IMR-90 (cell line): ENCODE measurements at regions not wholly inside any gene's neighbourhood (a gene's known extent, or its start where the extent isn't known, plus 50 kb on each side); places are given as distances from the start of the nearest gene placed in this dataset.

Experiments
- ATAC-seq: fragments of 200-7000 bp; cut with Tn5 transposase; 2 replicates; pipeline ENCODE4 v1.9.1; 2020; ENCODE audit warnings: low read depth, mild to moderate bottlenecking, moderate library complexity
- BruUV-seq: library from RNA; stranded (reverse); fragments of 400-500 nt; replicated peaks from 2 replicates; lab custom pipeline; 2021; lab: Mats Ljungman, UMichigan
- CTCF ChIA-PET: fragments of 300-600 bp; formaldehyde crosslinking; extraction: SDS; loops from one replicate; lab custom pipeline; 2021; ENCODE audit warnings: antibody characterized with exemption; lab: Yijun Ruan, JAX
- POLR2A ChIA-PET: fragments of 300-600 bp; sonication (Branson Sonifier 250); formaldehyde crosslinking; loops from one replicate; lab custom pipeline; 2022; ENCODE audit warnings: antibody characterized with exemption; ENCODE audit not compliant: unreplicated experiment; lab: Charles Lee
- DNase-seq: peaks from one replicate; pipeline ENCODE4 v3.0.0; 2013
- H2AFZ ChIP-seq: replicated peaks from 2 replicates; pipeline ENCODE3; 2013; ENCODE audit warnings: low read length, mild to moderate bottlenecking; ENCODE audit not compliant: poor library complexity
- H2AK5ac ChIP-seq: 2 replicates; pipeline ENCODE4 v1.6.1; 2013; ENCODE audit warnings: low read depth, low read length, inconsistent platforms
- H2AK9ac ChIP-seq: replicated peaks from 2 replicates; pipeline ENCODE3; 2013; ENCODE audit warnings: mild to moderate bottlenecking, low read depth, low read length, moderate library complexity; ENCODE audit not compliant: poor library complexity
- H2BK120ac ChIP-seq: 2 replicates; pipeline ENCODE4 v1.6.1; 2013; ENCODE audit warnings: low read depth, low read length, inconsistent platforms
- H2BK15ac ChIP-seq: 3 replicates; pipeline ENCODE4 v1.6.1; 2013; ENCODE audit warnings: low read depth, low read length, inconsistent platforms
- H2BK20ac ChIP-seq: 2 replicates; pipeline ENCODE4 v1.6.1; 2013; ENCODE audit warnings: low read depth, mild to moderate bottlenecking, inconsistent platforms, low read length, moderate library complexity
- H2BK5ac ChIP-seq: 2 replicates; pipeline ENCODE4 v1.6.1; 2013; ENCODE audit warnings: mild to moderate bottlenecking, low read depth, low read length, inconsistent platforms; ENCODE audit not compliant: poor library complexity, severe bottlenecking
- H3K14ac ChIP-seq: replicated peaks from 2 replicates; pipeline ENCODE4 v1.6.1; 2013; ENCODE audit warnings: low read depth, low read length, inconsistent platforms
- H3K18ac ChIP-seq: 2 replicates; pipeline ENCODE4 v1.6.1; 2013; ENCODE audit warnings: low read depth, low read length, control low read depth
- H3K23ac ChIP-seq: 2 replicates; pipeline ENCODE4 v1.6.1; 2013; ENCODE audit warnings: low read depth, low read length, inconsistent platforms
- H3K27ac ChIP-seq: 2 replicates; pipeline ENCODE4 v1.5.1; 2013; ENCODE audit warnings: mild to moderate bottlenecking, control low read depth, low read length; ENCODE audit not compliant: insufficient read depth
- H3K27me3 ChIP-seq: 2 replicates; pipeline ENCODE4 v1.6.1; 2013; ENCODE audit warnings: low read length; ENCODE audit not compliant: control insufficient read depth, insufficient read depth
- H3K36me3 ChIP-seq: 2 replicates; pipeline ENCODE4 v1.6.1; 2013; ENCODE audit warnings: low read length, mixed read lengths; ENCODE audit not compliant: control insufficient read depth, insufficient read depth
- H3K4ac ChIP-seq: 2 replicates; pipeline ENCODE4 v1.6.1; 2013; ENCODE audit warnings: low read depth, low read length, inconsistent platforms
- H3K4me1 ChIP-seq: 2 replicates; pipeline ENCODE4 v1.6.1; 2013; ENCODE audit warnings: low read length, mixed read lengths; ENCODE audit not compliant: control insufficient read depth, insufficient read depth
- H3K4me2 ChIP-seq: 2 replicates; pipeline ENCODE4 v1.6.1; 2013; ENCODE audit warnings: low read depth, mild to moderate bottlenecking, control low read depth, low read length, moderate library complexity
- H3K4me3 ChIP-seq: 2 replicates; pipeline ENCODE4 v1.5.1; 2013; ENCODE audit warnings: low read depth, mild to moderate bottlenecking, control low read depth, low read length, moderate library complexity; ENCODE audit not compliant: insufficient read depth
- H3K56ac ChIP-seq: 2 replicates; pipeline ENCODE4 v1.6.1; 2013; ENCODE audit warnings: low read length, inconsistent platforms; ENCODE audit not compliant: insufficient read depth; ENCODE audit errors: extremely low read depth
- H3K79me1 ChIP-seq, 2 experiments: 2 replicates each; pipeline ENCODE4 v1.6.1; 2013; ENCODE audit warnings: low read length in 2 of 2, inconsistent platforms in 1 of 2, low read depth in 1 of 2
- H3K9ac ChIP-seq: 2 replicates; pipeline ENCODE4 v1.6.1; 2013; ENCODE audit warnings: low read depth, low read length, control low read depth
- H3K9me1 ChIP-seq: 2 replicates; pipeline ENCODE4 v1.6.1; 2013; ENCODE audit warnings: low read length, inconsistent platforms; ENCODE audit not compliant: insufficient read depth
- H3K9me3 ChIP-seq: 2 replicates; pipeline ENCODE4 v1.6.1; 2013; ENCODE audit warnings: low read length; ENCODE audit not compliant: control insufficient read depth, insufficient read depth
- H4K20me1 ChIP-seq: 2 replicates; pipeline ENCODE4 v1.6.1; 2013; ENCODE audit warnings: low read length, inconsistent platforms; ENCODE audit not compliant: insufficient read depth
- H4K5ac ChIP-seq: 2 replicates; pipeline ENCODE4 v1.6.1; 2013; ENCODE audit warnings: mild to moderate bottlenecking, low read depth, low read length, control low read depth
- H4K8ac ChIP-seq, 2 experiments: 2 replicates each; pipeline ENCODE4 v1.6.1; 2013; ENCODE audit warnings: low read depth in 2 of 2, low read length in 2 of 2, control low read depth in 1 of 2, inconsistent platforms in 1 of 2
- H4K91ac ChIP-seq: 2 replicates; pipeline ENCODE4 v1.6.1; 2013; ENCODE audit warnings: low read depth, low read length, inconsistent platforms; ENCODE audit not compliant: insufficient read depth
- BHLHE40 ChIP-seq: fragments of 150-350 bp; IDR thresholded peaks from 2 replicates; pipeline ENCODE4 v1.6.1; 2016; ENCODE audit warnings: mild to moderate bottlenecking, low read depth, low read length
- CEBPB ChIP-seq: IDR thresholded peaks from 2 replicates; pipeline ENCODE4 v1.6.1; 2012; ENCODE audit warnings: low read depth, low read length, improper control_type of control experiment
- CHD1 ChIP-seq: IDR thresholded peaks from 2 replicates; pipeline ENCODE4 v1.6.1; 2012; ENCODE audit warnings: low read depth, low read length, improper control_type of control experiment
- FOS ChIP-seq: fragments of 150-350 bp; IDR thresholded peaks from 2 replicates; pipeline ENCODE4 v1.6.1; 2016; ENCODE audit warnings: low read depth, low read length
- MAFK ChIP-seq: IDR thresholded peaks from 2 replicates; pipeline ENCODE4 v1.6.1; 2012; ENCODE audit warnings: low read depth, low read length, improper control_type of control experiment
- MAZ ChIP-seq: IDR thresholded peaks from 2 replicates; pipeline ENCODE4 v1.6.1; 2012; ENCODE audit warnings: low read depth, mild to moderate bottlenecking, low read length, improper control_type of control experiment, moderate library complexity, borderline replicate concordance
- MXI1 ChIP-seq: IDR thresholded peaks from 2 replicates; pipeline ENCODE4 v1.6.1; 2012; ENCODE audit warnings: low read depth, mild to moderate bottlenecking, low read length, moderate library complexity, borderline replicate concordance
- NFE2L2 ChIP-seq: fragments of 150-350 bp; IDR thresholded peaks from 2 replicates; pipeline ENCODE4 v1.6.1; 2016; ENCODE audit warnings: low read depth, mild to moderate bottlenecking, low read length
- POLR2A ChIP-seq: IDR thresholded peaks from 2 replicates; pipeline ENCODE4 v1.6.1; 2012; ENCODE audit warnings: mild to moderate bottlenecking, low read depth, low read length
- RAD21 ChIP-seq: IDR thresholded peaks from 2 replicates; pipeline ENCODE4 v1.6.1; 2012; ENCODE audit warnings: low read length, improper control_type of control experiment
- RCOR1 ChIP-seq: IDR thresholded peaks from 2 replicates; pipeline ENCODE4 v1.6.1; 2012; ENCODE audit warnings: mild to moderate bottlenecking, low read length, improper control_type of control experiment; ENCODE audit not compliant: insufficient replicate concordance
- RFX5 ChIP-seq: IDR thresholded peaks from 2 replicates; pipeline ENCODE4 v1.8.0; 2012; ENCODE audit warnings: low read depth, mild to moderate bottlenecking, low read length, moderate library complexity
- SMC3 ChIP-seq: fragments of 150-350 bp; IDR thresholded peaks from 2 replicates; pipeline ENCODE4 v1.6.1; 2016; ENCODE audit warnings: low read depth, mild to moderate bottlenecking, antibody characterized with exemption, low read length, moderate library complexity
- WGBS, 2 experiments: methylation state at CpG; one replicate each; pipeline versions ENCODE4 v1.1.5 to v1.1.7; 2013; ENCODE audit warnings: missing lambda C conversion rate in 2 of 2; ENCODE audit not compliant: insufficient read length in 1 of 2; ENCODE audit errors: extremely low coverage in 2 of 2; 5-methylcytosine and 5-hydroxymethylcytosine counted together
- dilution Hi-C: fragments of 300-500 bp; cut with HindIII; formaldehyde crosslinking; loops from one replicate; pipeline ENCODE4 v1.14.3; 2018; ENCODE audit warnings: low sequenced_read_pairs; ENCODE audit not compliant: unreplicated experiment
- in situ Hi-C: fragments of 300-500 bp; cut with MboI; formaldehyde crosslinking; loops from 3 replicates; pipeline ENCODE4 v1.14.3; 2019; ENCODE audit warnings: low sequenced_read_pairs, inconsistent platforms, mixed read lengths
- intact Hi-C: fragments of 100-400 bp; cut with micrococcal nuclease; formaldehyde crosslinking; loops from 2 replicates; pipeline ENCODE4 v1.10.0; 2022
- TF ChIP-seq, protein P1 (sequence below): fragments of 150-350 bp; IDR thresholded peaks from 2 replicates; pipeline ENCODE4 v1.6.1; 2017; ENCODE audit warnings: mild to moderate bottlenecking, antibody characterized with exemption, low read length, low read depth

DNA sequence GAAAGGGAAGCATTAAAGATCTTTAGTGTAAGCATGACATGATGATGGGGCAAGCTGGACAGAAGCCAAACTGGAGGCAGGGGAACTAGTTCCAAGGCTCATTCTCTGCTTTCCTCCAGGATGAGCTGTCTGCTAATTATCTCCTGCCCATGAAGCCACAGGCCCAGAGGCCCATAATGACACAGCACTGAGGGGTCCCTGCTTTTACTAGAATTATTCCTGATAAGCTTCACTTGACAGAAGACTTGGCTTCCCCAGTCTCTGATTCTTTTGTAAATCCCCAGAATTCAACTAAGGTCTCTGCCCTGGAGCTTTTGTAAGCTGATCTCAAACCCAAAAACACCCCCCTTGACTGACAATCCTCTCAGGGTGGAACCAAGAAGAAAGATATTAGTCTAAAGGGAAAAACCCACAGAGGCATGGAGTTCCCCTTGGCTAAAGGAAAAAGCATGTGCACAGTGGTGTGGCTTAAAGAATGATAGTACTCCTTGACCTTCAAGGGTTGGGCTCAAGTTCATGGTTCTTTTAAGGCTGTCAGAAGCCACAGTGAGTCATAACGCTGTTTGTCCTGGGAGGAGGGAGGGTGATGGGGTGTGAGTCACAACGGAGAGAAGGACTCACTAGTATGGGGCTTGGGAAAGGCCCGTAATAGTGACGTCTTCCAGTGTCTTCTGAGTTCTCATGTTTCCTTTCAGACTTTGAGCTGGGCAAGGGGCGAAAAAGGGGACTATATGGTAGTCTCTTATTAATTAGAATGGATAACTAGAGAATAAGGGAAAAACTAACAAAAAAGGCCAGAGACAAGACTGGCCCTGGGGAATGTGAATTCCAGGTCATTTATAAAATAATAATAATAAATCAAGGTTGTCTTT lies 146.0 kb upstream of the CPEB2 start (continued):
- TF ChIP-seq, protein P1, sequence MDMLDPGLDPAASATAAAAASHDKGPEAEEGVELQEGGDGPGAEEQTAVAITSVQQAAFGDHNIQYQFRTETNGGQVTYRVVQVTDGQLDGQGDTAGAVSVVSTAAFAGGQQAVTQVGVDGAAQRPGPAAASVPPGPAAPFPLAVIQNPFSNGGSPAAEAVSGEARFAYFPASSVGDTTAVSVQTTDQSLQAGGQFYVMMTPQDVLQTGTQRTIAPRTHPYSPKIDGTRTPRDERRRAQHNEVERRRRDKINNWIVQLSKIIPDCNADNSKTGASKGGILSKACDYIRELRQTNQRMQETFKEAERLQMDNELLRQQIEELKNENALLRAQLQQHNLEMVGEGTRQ, result no peak
- TF ChIP-seq BHLHE40, result peak; percentile 72

- peak overlapping the region; percentile 77 for H4K91ac ChIP-seq
- H3K27ac ChIP-seq, result no peak overlapping the region
- ATAC-seq (no peak), DNase-seq (no peak)
- no TSS peak for BruUV-seq
- no peak overlapping the region for H3K4me2 ChIP-seq
- no peak overlapping the region for H3K56ac ChIP-seq
- no CpG with 5 or more reads among the region's 5 CpGs for WGBS, 2 experiments
- peak overlapping the region; percentile 76; the same call in 1 of the 2 replicates for H3K18ac ChIP-seq
- dilution Hi-C loops (no loop called here), intact Hi-C loops (loop anchor here (1.0 to 10.0 kb wide), 2 partner anchors 145 to 1202 kb away; partner anchors contain the start of gene CPEB2), in situ Hi-C loops (loop anchor here (25.0 kb wide), 1 partner anchor 605 kb away; the partner anchor contains the start of gene CC2D2A)
- H2AK9ac ChIP-seq, result no peak overlapping the region
- H2BK20ac ChIP-seq, result peak overlapping the region; percentile 66; the same call in 1 of the 2 replicates
- 0 out of 2 replicates have a peak overlapping the region, but pooled peaks have one; percentile 25 for H4K5ac ChIP-seq
- ChIA-PET CTCF (no interaction called here), POLR2A (interaction anchor here (0.5 kb wide), 1 partner anchor 376 kb away, joined by 3 read pairs; no protein-coding TSS in a partner anchor)
- H3K23ac ChIP-seq, result no peak overlapping the region
- H4K20me1 ChIP-seq, result no peaks in the 10 kb centered on the region
- H3K9me3 ChIP-seq, result no peaks in the 10 kb centered on the region
- peaks cover 5% of the 10 kb centered on the region for H3K4me1 ChIP-seq
- H3K9me1 ChIP-seq, result no peaks in the 10 kb centered on the region
- H2BK5ac ChIP-seq, result peak overlapping the region; percentile 73
- H2AK5ac ChIP-seq, result peak overlapping the region; percentile 76; the same call in 1 of the 2 replicates
- peak overlapping the region; percentile 58; the same call in 1 of the 2 replicates for H2BK120ac ChIP-seq
- H3K14ac ChIP-seq, result no peak overlapping the region
- peak overlapping the region; percentile 15 to 59; a peak in 1 of 4 replicates for H4K8ac ChIP-seq
- H3K79me1 ChIP-seq, result no peaks in the 10 kb centered on the region
- no peak overlapping the region for H3K4me3 ChIP-seq
- no peak overlapping the region for H2AFZ ChIP-seq
- peak overlapping the region; percentile 37; the same call in 1 of the 2 replicates for H3K4ac ChIP-seq
- no peaks in the 10 kb centered on the region; the same call in 1 of the 2 replicates for H3K27me3 ChIP-seq
- no peaks in the 10 kb centered on the region for H3K36me3 ChIP-seq
- H3K9ac ChIP-seq, result no peak overlapping the region
- H2BK15ac ChIP-seq, result peak overlapping the region; percentile 79; the same call in 1 of the 3 replicates
- TF ChIP-seq CHD1 (no peak), MXI1 (no peak), MAZ (no peak), SMC3 (no peak), CEBPB (no peak), RFX5 (no peak), MAFK (no peak), POLR2A (no peak), NFE2L2 (no peak), FOS (no peak), RAD21 (no peak), RCOR1 (no peak)
- TF ChIP-seq, protein P1, result no peak
Measured at GRCh38 chr4:14856934-14857235, 145.4 kb upstream of the CPEB2 start.
